Gastrocnemius medialis (tissue), 4 donors: ENCODE measurements at regions not wholly inside any gene's neighbourhood (a gene's known extent, or its start where the extent isn't known, plus 50 kb on each side); places are given as distances from the start of the nearest gene placed in this dataset.

ENCODE experiments used
- POLR2A ChIP-seq, 2 donors: fragments of 450-650 bp; IDR thresholded peaks; one replicate each; pipeline ENCODE4 v1.6.1; 2017; ENCODE audit warnings: antibody characterized with exemption in 2 of 2, mild to moderate bottlenecking in 2 of 2, moderate library complexity in 2 of 2
- TF ChIP-seq, protein P1 (sequence below), 5 experiments: fragments of 450-650 bp in 3 of 5; fragments of 200-600 bp in 2 of 5; sonication (generic) in 2 of 5; IDR thresholded peaks in 4 of 5; conservative IDR thresholded peaks in 1 of 5; 1 replicate in 4 of 5; 2 replicates in 1 of 5; pipeline ENCODE4 v1.5.1; 2016 to 2019; ENCODE audit warnings: antibody characterized with exemption in 5 of 5, mild to moderate bottlenecking in 3 of 5, moderate library complexity in 3 of 5

- TF ChIP-seq, protein P1, sequence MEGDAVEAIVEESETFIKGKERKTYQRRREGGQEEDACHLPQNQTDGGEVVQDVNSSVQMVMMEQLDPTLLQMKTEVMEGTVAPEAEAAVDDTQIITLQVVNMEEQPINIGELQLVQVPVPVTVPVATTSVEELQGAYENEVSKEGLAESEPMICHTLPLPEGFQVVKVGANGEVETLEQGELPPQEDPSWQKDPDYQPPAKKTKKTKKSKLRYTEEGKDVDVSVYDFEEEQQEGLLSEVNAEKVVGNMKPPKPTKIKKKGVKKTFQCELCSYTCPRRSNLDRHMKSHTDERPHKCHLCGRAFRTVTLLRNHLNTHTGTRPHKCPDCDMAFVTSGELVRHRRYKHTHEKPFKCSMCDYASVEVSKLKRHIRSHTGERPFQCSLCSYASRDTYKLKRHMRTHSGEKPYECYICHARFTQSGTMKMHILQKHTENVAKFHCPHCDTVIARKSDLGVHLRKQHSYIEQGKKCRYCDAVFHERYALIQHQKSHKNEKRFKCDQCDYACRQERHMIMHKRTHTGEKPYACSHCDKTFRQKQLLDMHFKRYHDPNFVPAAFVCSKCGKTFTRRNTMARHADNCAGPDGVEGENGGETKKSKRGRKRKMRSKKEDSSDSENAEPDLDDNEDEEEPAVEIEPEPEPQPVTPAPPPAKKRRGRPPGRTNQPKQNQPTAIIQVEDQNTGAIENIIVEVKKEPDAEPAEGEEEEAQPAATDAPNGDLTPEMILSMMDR (IDR thresholded peaks at IDR 0.05 in 4 of 5, conservative IDR thresholded peaks at IDR 0.05 in 1 of 5), result no peak
- TF ChIP-seq POLR2A (IDR thresholded peaks at IDR 0.05), result no peak
Measured at GRCh38 chr13:34608331-34608730, 333.7 kb upstream of the NBEA start.
